ENCODE measurements at regions not wholly inside any gene's neighbourhood (a gene's known extent, or its start where the extent isn't known, plus 50 kb on each side); places are given as distances from the start of the nearest gene placed in this dataset.

DNA sequence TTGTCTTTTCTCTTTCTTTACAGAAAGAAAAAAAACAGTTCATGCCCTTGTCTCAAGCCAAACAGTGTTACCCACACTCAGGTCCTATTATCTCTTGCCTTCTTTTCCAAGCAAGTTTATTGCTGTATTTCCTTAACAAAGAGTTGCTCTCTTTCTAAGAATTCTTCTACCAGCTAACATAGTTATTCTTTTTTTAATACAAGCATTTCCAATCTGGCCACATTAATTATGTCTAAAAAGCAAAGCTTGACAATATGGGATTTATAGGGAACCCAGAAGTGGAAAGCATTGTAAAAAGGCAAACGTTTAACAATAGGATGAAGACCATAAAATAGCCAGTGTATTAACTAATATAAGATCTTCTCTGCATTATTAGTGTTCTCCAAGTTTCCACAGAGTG lies 272.5 kb upstream of the CWC22 start:
- H2AFZ ChIP-seq (ENCODE audit: low read depth, low read length, poor library complexity, severe bottlenecking), result no peak overlapping the region
- H3K27me3 ChIP-seq (ENCODE audit: insufficient read depth, low read length), result no peaks in the 10 kb centered on the region
- RAD21 ChIA-PET (ENCODE audit: low non-redundant PET in 1 of 2, low total read pairs in 2 of 2, uncharacterized antibody in 2 of 2, unreplicated experiment in 2 of 2), result no interaction called here
- H3K9ac ChIP-seq (ENCODE audit: low read length), result no peak overlapping the region
- DNase-seq (ENCODE audit: low read depth, low spot score), result no peak
- H4K20me1 ChIP-seq (ENCODE audit: insufficient read depth), result no peaks in the 10 kb centered on the region
- no peaks in the 10 kb centered on the region for H3K9me3 ChIP-seq (ENCODE audit: control insufficient read depth in 1 of 2, insufficient read depth in 1 of 2, low read depth in 1 of 2, low read length in 2 of 2)
- CTCF ChIA-PET, result no interaction called here
- H3K4me1 ChIP-seq (ENCODE audit: control insufficient read depth in 1 of 2, insufficient read depth in 2 of 2, low read length in 2 of 2), result no peaks in the 10 kb centered on the region
- no peaks in the 10 kb centered on the region for H3K36me3 ChIP-seq (ENCODE audit: control insufficient read depth in 1 of 2, insufficient read depth in 2 of 2, low read length in 2 of 2)
- no peak overlapping the region for H3K4me2 ChIP-seq (ENCODE audit: low read length)
- no peaks in the 10 kb centered on the region for H3K9me2 ChIP-seq (ENCODE audit: insufficient read depth)
- H3K79me2 ChIP-seq (ENCODE audit: insufficient read depth, low read length), result no peaks in the 10 kb centered on the region
- no peak for TF ChIP-seq EZH2phosphoT487 (IDR thresholded peaks at IDR 0.05; ENCODE audit: borderline replicate concordance)
- no peak for TF ChIP-seq ELF1 (IDR thresholded peaks at IDR 0.05; ENCODE audit: borderline replicate concordance, low read depth)
- TF ChIP-seq ZNF274 (IDR thresholded peaks at IDR 0.05; ENCODE audit: low read depth, low read length), result no peak
- no peak for TF ChIP-seq CBX3 (IDR thresholded peaks at IDR 0.05; ENCODE audit: low read depth)
- TF ChIP-seq, protein P1, sequence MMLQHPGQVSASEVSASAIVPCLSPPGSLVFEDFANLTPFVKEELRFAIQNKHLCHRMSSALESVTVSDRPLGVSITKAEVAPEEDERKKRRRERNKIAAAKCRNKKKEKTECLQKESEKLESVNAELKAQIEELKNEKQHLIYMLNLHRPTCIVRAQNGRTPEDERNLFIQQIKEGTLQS (IDR thresholded peaks at IDR 0.05), result no peak
- no peak for TF ChIP-seq EZH2 (IDR thresholded peaks at IDR 0.05)
- TF ChIP-seq POLR2A (IDR thresholded peaks at IDR 0.05; ENCODE audit: borderline replicate concordance, extremely low read depth, insufficient read depth, insufficient read length), result no peak
- TF ChIP-seq TCF7L2 (IDR thresholded peaks at IDR 0.05; ENCODE audit: borderline replicate concordance, extremely low read depth, insufficient read depth, insufficient read length), result no peak
- TF ChIP-seq FOSL1 (IDR thresholded peaks at IDR 0.05; ENCODE audit: low read depth), result no peak
- no peak for TF ChIP-seq JUND (IDR thresholded peaks at IDR 0.05)
- TF ChIP-seq SRF (IDR thresholded peaks at IDR 0.05; ENCODE audit: low read depth), result no peak
- no peak for TF ChIP-seq EGR1 (IDR thresholded peaks at IDR 0.05; ENCODE audit: low read depth)
- no peak for TF ChIP-seq SP1 (IDR thresholded peaks at IDR 0.05; ENCODE audit: low read depth)
- no TSS peak for BruUV-seq (replicated peaks)
- POLR2A ChIA-PET, result no interaction called here
- intact Hi-C loops (cut with micrococcal nuclease), result no loop called here
- no peak overlapping the region for H3K4me3 ChIP-seq (replicated peaks in 1 of 2; ENCODE audit: low read depth in 1 of 2, low read length in 2 of 2)
- no peak for ATAC-seq
- no peak overlapping the region for H3K27ac ChIP-seq (ENCODE audit: low read depth, low read length)

DNA sequence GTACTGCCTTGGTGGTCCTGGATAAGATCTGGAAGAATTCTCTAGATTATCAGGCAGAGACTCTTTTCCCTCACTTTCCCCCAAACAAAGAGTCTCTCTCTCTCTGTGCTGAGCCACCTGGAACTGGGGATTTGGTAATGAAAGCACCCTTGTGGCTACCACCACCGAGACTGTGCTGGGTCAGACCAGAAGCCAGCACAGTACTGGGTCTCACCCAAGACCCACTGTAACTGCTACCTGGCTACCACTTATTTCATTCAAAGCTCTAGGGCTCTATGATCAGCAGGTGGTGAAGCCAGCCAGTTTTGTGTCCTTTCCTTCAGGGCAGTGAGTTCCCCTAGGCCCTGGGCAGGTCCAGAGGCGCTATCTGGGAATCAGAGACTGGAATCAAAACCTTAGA lies 269.6 kb upstream of the CWC22 start:
- H3K79me2 ChIP-seq (ENCODE audit: insufficient read depth, low read length), result no peaks in the 10 kb centered on the region
- RAD21 ChIA-PET (ENCODE audit: low non-redundant PET in 1 of 2, low total read pairs in 2 of 2, uncharacterized antibody in 2 of 2, unreplicated experiment in 2 of 2), result no interaction called here
- no peaks in the 10 kb centered on the region for H3K27me3 ChIP-seq (ENCODE audit: insufficient read depth, low read length)
- BruUV-seq (replicated peaks), result no TSS peak
- H3K4me3 ChIP-seq (replicated peaks in 1 of 2; ENCODE audit: low read depth in 1 of 2, low read length in 2 of 2), result no peak overlapping the region
- no peak overlapping the region for H3K9ac ChIP-seq (ENCODE audit: low read length)
- no peaks in the 10 kb centered on the region for H3K4me1 ChIP-seq (ENCODE audit: control insufficient read depth in 1 of 2, insufficient read depth in 2 of 2, low read length in 2 of 2)
- H3K27ac ChIP-seq (ENCODE audit: low read depth, low read length), result no peak overlapping the region
- DNase-seq (ENCODE audit: low read depth, low spot score), result no peak
- H3K9me3 ChIP-seq (ENCODE audit: control insufficient read depth in 1 of 2, insufficient read depth in 1 of 2, low read depth in 1 of 2, low read length in 2 of 2), result peaks cover 0 to 3% of the 10 kb centered on the region in 2 experiments; a peak in 1 of 4 replicates
- ATAC-seq, result no peak
- POLR2A ChIA-PET, result no interaction called here
- CTCF ChIA-PET, result no interaction called here
- H3K9me2 ChIP-seq (ENCODE audit: insufficient read depth), result no peaks in the 10 kb centered on the region
- H4K20me1 ChIP-seq (ENCODE audit: insufficient read depth), result no peaks in the 10 kb centered on the region
- intact Hi-C loops (cut with micrococcal nuclease), result no loop called here
- no peak overlapping the region for H3K4me2 ChIP-seq (ENCODE audit: low read length)
- H3K36me3 ChIP-seq (ENCODE audit: control insufficient read depth in 1 of 2, insufficient read depth in 2 of 2, low read length in 2 of 2), result no peaks in the 10 kb centered on the region
- no peak overlapping the region for H2AFZ ChIP-seq (ENCODE audit: low read depth, low read length, poor library complexity, severe bottlenecking)
- TF ChIP-seq TCF7L2 (IDR thresholded peaks at IDR 0.05; ENCODE audit: borderline replicate concordance, extremely low read depth, insufficient read depth, insufficient read length), result no peak
- TF ChIP-seq ZNF274 (IDR thresholded peaks at IDR 0.05; ENCODE audit: low read depth, low read length), result no peak
- TF ChIP-seq JUND (IDR thresholded peaks at IDR 0.05), result no peak
- no peak for TF ChIP-seq EZH2phosphoT487 (IDR thresholded peaks at IDR 0.05; ENCODE audit: borderline replicate concordance)
- TF ChIP-seq ZFX (IDR thresholded peaks at IDR 0.05), result no peak
- no peak for TF ChIP-seq EGR1 (IDR thresholded peaks at IDR 0.05; ENCODE audit: low read depth)
- no peak for TF ChIP-seq EZH2 (IDR thresholded peaks at IDR 0.05)
- TF ChIP-seq, protein P2, sequence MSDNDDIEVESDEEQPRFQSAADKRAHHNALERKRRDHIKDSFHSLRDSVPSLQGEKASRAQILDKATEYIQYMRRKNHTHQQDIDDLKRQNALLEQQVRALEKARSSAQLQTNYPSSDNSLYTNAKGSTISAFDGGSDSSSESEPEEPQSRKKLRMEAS (IDR thresholded peaks at IDR 0.05), result no peak
- TF ChIP-seq, protein P1 (IDR thresholded peaks at IDR 0.05), result no peak
- TF ChIP-seq, protein P3, sequence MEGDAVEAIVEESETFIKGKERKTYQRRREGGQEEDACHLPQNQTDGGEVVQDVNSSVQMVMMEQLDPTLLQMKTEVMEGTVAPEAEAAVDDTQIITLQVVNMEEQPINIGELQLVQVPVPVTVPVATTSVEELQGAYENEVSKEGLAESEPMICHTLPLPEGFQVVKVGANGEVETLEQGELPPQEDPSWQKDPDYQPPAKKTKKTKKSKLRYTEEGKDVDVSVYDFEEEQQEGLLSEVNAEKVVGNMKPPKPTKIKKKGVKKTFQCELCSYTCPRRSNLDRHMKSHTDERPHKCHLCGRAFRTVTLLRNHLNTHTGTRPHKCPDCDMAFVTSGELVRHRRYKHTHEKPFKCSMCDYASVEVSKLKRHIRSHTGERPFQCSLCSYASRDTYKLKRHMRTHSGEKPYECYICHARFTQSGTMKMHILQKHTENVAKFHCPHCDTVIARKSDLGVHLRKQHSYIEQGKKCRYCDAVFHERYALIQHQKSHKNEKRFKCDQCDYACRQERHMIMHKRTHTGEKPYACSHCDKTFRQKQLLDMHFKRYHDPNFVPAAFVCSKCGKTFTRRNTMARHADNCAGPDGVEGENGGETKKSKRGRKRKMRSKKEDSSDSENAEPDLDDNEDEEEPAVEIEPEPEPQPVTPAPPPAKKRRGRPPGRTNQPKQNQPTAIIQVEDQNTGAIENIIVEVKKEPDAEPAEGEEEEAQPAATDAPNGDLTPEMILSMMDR (IDR thresholded peaks at IDR 0.05 in 2 of 3, conservative IDR thresholded peaks at IDR 0.05 in 1 of 3; ENCODE audit: borderline replicate concordance in 1 of 3, insufficient read depth in 1 of 3, low read depth in 2 of 3, low read length in 2 of 3), result no peak
- TF ChIP-seq SP1 (IDR thresholded peaks at IDR 0.05; ENCODE audit: low read depth), result no peak
- TF ChIP-seq SIN3A (IDR thresholded peaks at IDR 0.05; ENCODE audit: low read depth), result no peak
- TF ChIP-seq POLR2A (IDR thresholded peaks at IDR 0.05; ENCODE audit: borderline replicate concordance, extremely low read depth, insufficient read depth, insufficient read length), result no peak
